Stomach (tissue), 8 donors: ENCODE measurements at regions not wholly inside any gene's neighbourhood (a gene's known extent, or its start where the extent isn't known, plus 50 kb on each side); places are given as distances from the start of the nearest gene placed in this dataset.

Experiments used
- DNase-seq, 2 donors: peaks; one replicate each; pipeline versions ENCODE4 v3.0.0 to v3.0.0-alpha.2; 2013 to 2019
- H3K27ac ChIP-seq, 5 donors: fragments of 200-600 bp in 4 of 5; sonication (generic) in 4 of 5; one replicate each; pipeline ENCODE4 v1.5.1; 2013 to 2019; ENCODE audit warnings: mild to moderate bottlenecking in 1 of 5, moderate library complexity in 1 of 5
- H3K27me3 ChIP-seq, 3 donors: fragments of 200-600 bp; sonication (generic); one replicate each; pipeline ENCODE4 v1.5.1; 2017 to 2019; ENCODE audit warnings: mixed run types in 1 of 3
- H3K36me3 ChIP-seq, 4 donors: fragments of 200-600 bp; sonication (generic); 1 replicate in 3 of 4; 2 replicates in 1 of 4; pipeline ENCODE4 v1.5.1; 2016 to 2019
- H3K4me1 ChIP-seq, 4 donors: fragments of 200-600 bp; sonication (generic); one replicate each; pipeline ENCODE4 v1.5.1; 2016 to 2019
- H3K4me3 ChIP-seq, 4 donors: fragments of 200-600 bp; sonication (generic) in 3 of 4; one replicate each; pipeline ENCODE4 v1.5.1; 2016 to 2019; ENCODE audit warnings: mild to moderate bottlenecking in 1 of 4
- H3K9me3 ChIP-seq, 4 donors: fragments of 200-600 bp; sonication (generic); one replicate each; pipeline ENCODE4 v1.5.1; 2016 to 2019
- CTCF ChIP-seq, 7 experiments: fragments of 450-650 bp in 4 of 7; fragments of 200-600 bp in 3 of 7; sonication (generic) in 3 of 7; IDR thresholded peaks; one replicate each; pipeline ENCODE4 v1.5.1; 2016 to 2019; ENCODE audit warnings: antibody characterized with exemption in 7 of 7, control low read depth in 2 of 7, mild to moderate bottlenecking in 1 of 7
- EP300 ChIP-seq: sonication (generic); formaldehyde crosslinking; IDR thresholded peaks from one replicate; pipeline ENCODE4 v1.6.1; 2017; ENCODE audit warnings: antibody characterized with exemption
- POLR2A ChIP-seq, 4 donors: fragments of 450-650 bp; IDR thresholded peaks; one replicate each; pipeline ENCODE4 v1.6.1; 2016; ENCODE audit warnings: antibody characterized with exemption in 4 of 4, control low read depth in 2 of 4, mild to moderate bottlenecking in 1 of 4, moderate library complexity in 1 of 4
- POLR2AphosphoS5 ChIP-seq, 3 donors: sonication (generic); formaldehyde crosslinking; IDR thresholded peaks; one replicate each; pipeline ENCODE4 v1.6.1; 2016; ENCODE audit warnings: antibody characterized with exemption in 3 of 3
- WGBS, 5 donors: extraction: QIAGEN DNeasy Blood & Tissue Kit in 3 of 5; methylation state at CpG; one replicate each; pipeline versions ENCODE4 v1.1.5 to v1.1.7; 2013 to 2018; 5-methylcytosine and 5-hydroxymethylcytosine counted together
- intact Hi-C: fragments of 100-400 bp; cut with DNase I; formaldehyde crosslinking; loops from one replicate; pipeline ENCODE4 v1.15.1; 2023; ENCODE audit warnings: low total_unique reads
- donor health status: healthy with polysubstance abuse.
- donor health status: Bipolar disorder and iron deficiency.
- donor health status: healthy.

GRCh38 chr18:67966224-67966623 lies 449.7 kb upstream of the DSEL start:
- Histone ChIP-seq H3K4me3 (no peak overlapping the region), H3K36me3 (no peaks in the 10 kb centered on the region), H3K9me3 (no peaks in the 10 kb centered on the region), H3K27me3 (no peaks in the 10 kb centered on the region), H3K4me1 (no peaks in the 10 kb centered on the region), H3K27ac (no peak overlapping the region)
- TF ChIP-seq EP300 (no peak), CTCF (IDR thresholded peaks at IDR 0.05) (no peak), POLR2AphosphoS5 (IDR thresholded peaks at IDR 0.05) (no peak), POLR2A (IDR thresholded peaks at IDR 0.05) (no peak)
- DNase-seq = no peak
- intact Hi-C loops = no loop called here
- 73 to 90% (median 78%) methylated on average over 1 of the region's 1 CpG for WGBS, 5 donors

GRCh38 chr18:67964462-67964861 lies 447.9 kb upstream of the DSEL start:
- H3K4me1 ChIP-seq = no peaks in the 10 kb centered on the region
- no peak overlapping the region for H3K4me3 ChIP-seq
- H3K27ac ChIP-seq = no peak overlapping the region
- TF ChIP-seq CTCF (IDR thresholded peaks at IDR 0.05) = no peak
- no peak for TF ChIP-seq POLR2AphosphoS5 (IDR thresholded peaks at IDR 0.05)
- no peak for TF ChIP-seq EP300
- TF ChIP-seq POLR2A (IDR thresholded peaks at IDR 0.05) = no peak
- no peaks in the 10 kb centered on the region for H3K36me3 ChIP-seq
- H3K9me3 ChIP-seq = no peaks in the 10 kb centered on the region
- no peaks in the 10 kb centered on the region for H3K27me3 ChIP-seq
- intact Hi-C loops = no loop called here
- 60 to 69% (median 65%) methylated on average over 4 of the region's 4 CpGs for WGBS, 5 donors
- DNase-seq = no peak

- DNase-seq = no peak
- no peak for TF ChIP-seq EP300
- TF ChIP-seq CTCF (IDR thresholded peaks at IDR 0.05) = no peak
- TF ChIP-seq POLR2AphosphoS5 (IDR thresholded peaks at IDR 0.05) = no peak
- TF ChIP-seq POLR2A (IDR thresholded peaks at IDR 0.05) = no peak
- no peaks in the 10 kb centered on the region for H3K27me3 ChIP-seq
- H3K4me3 ChIP-seq = no peak overlapping the region
- no peaks in the 10 kb centered on the region for H3K9me3 ChIP-seq
- intact Hi-C loops = no loop called here
- H3K27ac ChIP-seq = no peak overlapping the region
- 74 to 81% (median 76%) methylated on average over 7 of the region's 7 CpGs for whole genome bisulfite sequencing, 5 donors
- no peaks in the 10 kb centered on the region for H3K36me3 ChIP-seq
- no peaks in the 10 kb centered on the region for H3K4me1 ChIP-seq
Observed at GRCh38 chr18:67961701-67962440, 445.4 kb upstream of the DSEL start.

- WGBS, 5 donors = 79 to 91% (median 82%) methylated on average over 2 of the region's 2 CpGs
- DNase-seq = no peak
- TF ChIP-seq EP300 (no peak), CTCF (IDR thresholded peaks at IDR 0.05) (no peak), POLR2A (IDR thresholded peaks at IDR 0.05) (no peak), POLR2AphosphoS5 (IDR thresholded peaks at IDR 0.05) (no peak)
- no peaks in the 10 kb centered on the region for H3K9me3 ChIP-seq
- intact Hi-C loops = no loop called here
- no peak overlapping the region for H3K4me3 ChIP-seq
- H3K27ac ChIP-seq = no peak overlapping the region
- H3K27me3 ChIP-seq = no peaks in the 10 kb centered on the region
- no peaks in the 10 kb centered on the region for H3K36me3 ChIP-seq
- H3K4me1 ChIP-seq = no peaks in the 10 kb centered on the region
Observed at GRCh38 chr18:67957684-67958083, 441.2 kb upstream of the DSEL start.
